Skeletal muscle tissue (tissue), 3 donors: ENCODE measurements at regions not wholly inside any gene's neighbourhood (a gene's known extent, or its start where the extent isn't known, plus 50 kb on each side); places are given as distances from the start of the nearest gene placed in this dataset.
A peak's percentile ranks its signal among the peaks of the same experiment; 100 is the strongest.

Source experiments
- H3K27ac ChIP-seq: one replicate; pipeline ENCODE4 v1.7.0; 2013; ENCODE audit warnings: mild to moderate bottlenecking, low read depth, low read length, inconsistent platforms
- H3K27me3 ChIP-seq, 3 donors: one replicate each; pipeline ENCODE4 v1.7.0; 2013; ENCODE audit warnings: low read length in 3 of 3; ENCODE audit not compliant: control insufficient read depth in 3 of 3, insufficient read depth in 3 of 3
- H3K36me3 ChIP-seq, 3 donors: one replicate each; pipeline ENCODE4 v1.7.0; 2013; ENCODE audit warnings: low read length in 3 of 3; ENCODE audit not compliant: control insufficient read depth in 3 of 3, insufficient read depth in 3 of 3
- H3K4me1 ChIP-seq, 3 donors: one replicate each; pipeline ENCODE4 v1.7.0; 2013; ENCODE audit warnings: low read length in 3 of 3, mild to moderate bottlenecking in 3 of 3; ENCODE audit not compliant: control insufficient read depth in 3 of 3, insufficient read depth in 3 of 3
- H3K4me3 ChIP-seq, 3 donors: one replicate each; pipeline ENCODE4 v1.7.0; 2013; ENCODE audit warnings: low read length in 3 of 3
- H3K9ac ChIP-seq, 3 donors: one replicate each; pipeline ENCODE4 v1.7.0; 2013; ENCODE audit warnings: low read length in 3 of 3, mild to moderate bottlenecking in 3 of 3, moderate library complexity in 2 of 3, low read depth in 1 of 3
- H3K9me3 ChIP-seq, 3 donors: one replicate each; pipeline ENCODE4 v1.7.0; 2013; ENCODE audit warnings: low read length in 3 of 3; ENCODE audit not compliant: control insufficient read depth in 3 of 3
- donor health status: Osteomylitis.

DNA sequence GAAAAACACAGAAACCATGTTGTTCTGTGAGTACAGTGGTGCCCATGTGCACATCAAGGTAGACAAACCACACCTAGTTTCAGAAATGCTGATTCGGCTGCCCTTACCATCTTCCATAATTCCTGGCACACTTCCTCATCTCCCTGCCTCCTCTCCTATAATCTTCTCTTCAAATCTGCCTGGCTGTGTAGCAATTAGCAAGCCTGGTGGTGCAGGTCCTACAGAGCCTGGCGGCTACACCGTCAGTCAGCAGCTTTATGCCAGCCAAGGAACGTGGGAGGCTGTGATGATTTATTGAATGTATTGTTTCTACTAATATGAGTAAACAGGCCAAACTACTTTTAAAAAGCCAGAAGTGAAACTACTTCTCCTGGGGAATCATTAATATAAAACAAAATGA is 106.8 kb downstream of the SEMA6D start:
- H3K4me1 ChIP-seq = no peaks in the 10 kb centered on the region
- no peaks in the 10 kb centered on the region for H3K36me3 ChIP-seq
- H3K27ac ChIP-seq = no peak overlapping the region
- no peaks in the 10 kb centered on the region for H3K27me3 ChIP-seq
- H3K9me3 ChIP-seq = no peaks in the 10 kb centered on the region
- no peak overlapping the region for H3K9ac ChIP-seq
- no peak overlapping the region for H3K4me3 ChIP-seq

DNA sequence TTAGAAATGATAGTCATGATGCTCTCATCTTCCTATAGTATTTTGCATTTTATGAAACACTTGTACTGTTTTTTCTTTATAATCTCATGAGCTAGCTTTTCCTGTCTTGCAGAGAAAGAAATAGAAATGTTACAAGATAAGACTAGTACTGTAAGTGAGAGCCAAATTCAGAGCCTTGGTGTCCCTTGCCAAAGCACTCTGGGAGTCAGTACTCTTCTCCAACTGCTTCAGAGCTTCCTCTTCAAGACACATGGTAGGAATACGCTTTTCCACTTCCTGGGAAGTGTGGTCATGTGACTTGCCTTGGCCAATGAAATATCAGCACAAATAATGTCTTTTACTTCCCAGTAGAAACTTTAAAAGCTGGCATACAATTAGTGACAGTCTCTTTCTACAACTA is 112.4 kb downstream of the SEMA6D start:
- Histone ChIP-seq H3K9ac (no peak overlapping the region), H3K36me3 (no peaks in the 10 kb centered on the region), H3K4me1 (no peaks in the 10 kb centered on the region), H3K4me3 (no peak overlapping the region), H3K27me3 (no peaks in the 10 kb centered on the region), H3K27ac (no peak overlapping the region), H3K9me3 (peaks cover 0 to 4% (median 2%) of the 10 kb centered on the region in 3 donors)

GRCh38 chr15:47834093-47834492 is 116.8 kb downstream of the SEMA6D start:
- Histone ChIP-seq H3K9me3 (peaks cover 0 to 4% (median 2%) of the 10 kb centered on the region in 3 donors), H3K9ac (no peak overlapping the region), H3K4me3 (no peak overlapping the region), H3K27me3 (no peaks in the 10 kb centered on the region), H3K27ac (no peak overlapping the region), H3K36me3 (no peaks in the 10 kb centered on the region), H3K4me1 (no peaks in the 10 kb centered on the region)

DNA sequence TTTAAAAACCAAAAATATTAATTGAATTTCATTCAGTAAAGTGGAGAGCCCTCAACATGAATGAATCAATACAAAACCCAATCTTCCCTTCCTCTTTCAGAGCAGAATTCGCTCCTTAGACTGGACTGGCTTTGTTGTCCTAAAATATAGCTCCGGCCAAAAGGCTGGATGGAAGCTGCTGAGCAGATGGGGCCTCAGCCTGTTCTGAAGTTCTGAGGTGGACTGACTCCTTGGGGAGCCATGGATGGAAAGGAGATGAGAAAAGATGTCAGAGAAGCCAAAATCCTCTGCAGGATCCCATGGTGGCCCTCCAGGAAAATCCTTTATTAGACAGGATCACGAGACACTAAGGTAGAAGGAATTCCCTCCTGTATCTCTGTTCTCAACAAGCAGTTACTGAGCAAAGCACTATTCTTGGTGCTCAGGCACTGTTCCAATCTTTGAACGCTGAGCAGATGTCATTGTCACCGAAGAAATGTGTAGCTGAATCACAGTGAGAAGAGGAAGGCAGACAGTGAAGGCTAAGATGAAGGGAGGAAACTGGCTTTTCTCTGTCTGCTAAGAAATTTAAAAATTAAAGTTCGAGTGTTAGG is 122.0 kb downstream of the SEMA6D start:
- no peaks in the 10 kb centered on the region for H3K27me3 ChIP-seq
- no peaks in the 10 kb centered on the region for H3K36me3 ChIP-seq
- no peak overlapping the region for H3K4me3 ChIP-seq
- H3K4me1 ChIP-seq = peaks cover 0 to 6% (median 0%) of the 10 kb centered on the region in 3 donors
- no peak overlapping the region for H3K27ac ChIP-seq
- no peaks in the 10 kb centered on the region for H3K9me3 ChIP-seq
- H3K9ac ChIP-seq = no peak overlapping the region

DNA sequence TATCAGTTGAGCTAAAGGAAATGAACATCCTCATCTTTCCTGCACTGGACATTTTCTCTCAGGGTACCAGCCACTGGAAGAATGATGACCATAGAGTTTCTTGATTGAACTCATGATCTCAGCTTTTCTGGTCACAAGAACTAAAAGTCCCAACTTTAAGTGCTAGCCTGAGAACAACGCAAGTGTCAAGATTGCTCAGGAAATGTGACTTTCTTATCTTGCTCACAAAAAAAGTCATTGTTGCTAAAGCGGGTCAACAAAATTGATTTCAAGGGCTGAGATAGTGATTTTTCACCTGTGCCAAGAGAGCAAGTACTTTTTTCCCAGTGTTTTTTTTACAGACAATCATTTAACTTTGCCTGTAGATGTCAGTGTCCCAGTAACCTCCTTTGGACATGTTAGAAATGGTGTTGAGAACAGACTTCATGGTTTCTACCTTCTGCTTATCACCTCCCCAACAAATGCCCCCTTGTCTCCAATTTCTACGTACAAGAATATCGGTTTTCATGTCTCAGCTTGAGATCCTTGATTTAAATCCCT is 125.9 kb downstream of the SEMA6D start:
- Histone ChIP-seq H3K9ac (no peak overlapping the region), H3K36me3 (no peaks in the 10 kb centered on the region), H3K9me3 (no peaks in the 10 kb centered on the region), H3K27me3 (no peaks in the 10 kb centered on the region), H3K4me1 (peaks cover 0 to 11% (median 7%) of the 10 kb centered on the region in 3 donors), H3K27ac (no peak overlapping the region), H3K4me3 (no peak overlapping the region)

GRCh38 chr15:47844437-47844836 is 127.1 kb downstream of the SEMA6D start:
- Histone ChIP-seq H3K27me3 (no peaks in the 10 kb centered on the region), H3K36me3 (no peaks in the 10 kb centered on the region), H3K9me3 (no peaks in the 10 kb centered on the region), H3K27ac (no peak overlapping the region), H3K9ac (no peak overlapping the region), H3K4me3 (no peak overlapping the region), H3K4me1 (peaks cover 0 to 11% (median 7%) of the 10 kb centered on the region in 3 donors)

DNA sequence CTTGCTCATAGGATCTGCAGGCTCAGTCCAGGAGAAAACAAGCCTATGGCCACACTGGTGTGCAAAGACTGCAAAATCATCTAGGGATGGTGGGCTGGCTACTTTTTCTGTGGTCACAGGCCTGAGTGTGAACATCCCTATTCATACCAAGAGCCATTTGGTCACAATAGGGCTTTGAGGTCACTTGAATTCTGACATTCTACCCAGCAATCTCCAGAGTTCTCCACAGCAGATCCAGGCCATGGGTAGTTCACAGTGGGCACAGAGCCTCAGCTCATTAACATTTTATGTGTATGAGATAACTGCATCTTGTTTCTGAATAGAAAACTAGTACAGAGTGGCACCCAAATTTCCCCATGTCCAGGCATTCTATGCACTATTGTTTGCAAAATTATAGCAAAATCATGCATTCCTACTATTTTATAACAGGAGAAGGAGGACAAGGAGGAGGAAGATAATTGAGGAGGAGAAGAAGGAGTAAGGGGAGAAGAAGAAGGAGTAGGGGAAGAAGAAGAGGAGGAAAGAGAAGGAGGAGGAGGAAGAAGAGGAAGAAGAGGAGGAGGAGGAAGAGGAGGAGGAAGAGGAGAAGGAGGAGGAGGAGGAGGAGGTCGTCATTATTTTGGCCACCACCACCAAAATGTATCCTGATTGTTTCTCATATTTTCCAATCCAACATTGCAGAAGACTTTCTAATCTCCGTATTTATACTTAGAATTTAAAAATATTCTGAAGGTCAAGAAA is 129.0 kb downstream of the SEMA6D start:
- H3K9me3 ChIP-seq = no peaks in the 10 kb centered on the region
- no peak overlapping the region for H3K4me3 ChIP-seq
- no peak overlapping the region for H3K27ac ChIP-seq
- H3K36me3 ChIP-seq = no peaks in the 10 kb centered on the region
- no peaks in the 10 kb centered on the region for H3K27me3 ChIP-seq
- peaks cover 0 to 11% (median 7%) of the 10 kb centered on the region in 3 donors for H3K4me1 ChIP-seq
- H3K9ac ChIP-seq = no peak overlapping the region

DNA sequence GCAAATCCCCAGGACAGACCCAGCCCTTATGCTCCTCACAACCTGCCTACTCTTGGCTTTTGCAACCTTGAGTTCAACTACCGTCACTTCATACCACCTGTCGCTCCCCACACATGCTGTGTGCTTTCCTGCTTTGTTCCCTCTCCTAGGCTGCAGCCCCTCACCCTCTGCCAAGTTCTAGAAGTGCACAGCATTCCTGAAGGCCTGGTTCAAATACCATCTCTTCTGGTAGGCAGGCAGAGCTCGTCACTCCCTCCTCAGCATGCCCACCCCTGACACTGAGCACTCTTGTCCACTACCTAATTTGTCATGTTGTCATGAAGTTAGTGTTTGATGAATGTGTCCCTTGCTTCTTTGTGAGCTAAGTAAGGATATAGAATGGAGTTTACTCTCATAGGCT is 129.6 kb downstream of the SEMA6D start:
- Histone ChIP-seq H3K9ac (peak overlapping the region in 1 of 3 donors; percentile 9), H3K27ac (no peak overlapping the region), H3K4me1 (peaks cover 0 to 11% (median 7%) of the 10 kb centered on the region in 3 donors), H3K9me3 (no peaks in the 10 kb centered on the region), H3K4me3 (no peak overlapping the region), H3K36me3 (no peaks in the 10 kb centered on the region), H3K27me3 (no peaks in the 10 kb centered on the region)

- no peaks in the 10 kb centered on the region for H3K9me3 ChIP-seq
- H3K27me3 ChIP-seq = no peaks in the 10 kb centered on the region
- no peak overlapping the region for H3K4me3 ChIP-seq
- H3K36me3 ChIP-seq = no peaks in the 10 kb centered on the region
- no peaks in the 10 kb centered on the region for H3K4me1 ChIP-seq
- no peak overlapping the region for H3K9ac ChIP-seq
- no peak overlapping the region for H3K27ac ChIP-seq
These were observed 138.8 kb downstream of the SEMA6D start for GRCh38 chr15:47856071-47856470.

DNA sequence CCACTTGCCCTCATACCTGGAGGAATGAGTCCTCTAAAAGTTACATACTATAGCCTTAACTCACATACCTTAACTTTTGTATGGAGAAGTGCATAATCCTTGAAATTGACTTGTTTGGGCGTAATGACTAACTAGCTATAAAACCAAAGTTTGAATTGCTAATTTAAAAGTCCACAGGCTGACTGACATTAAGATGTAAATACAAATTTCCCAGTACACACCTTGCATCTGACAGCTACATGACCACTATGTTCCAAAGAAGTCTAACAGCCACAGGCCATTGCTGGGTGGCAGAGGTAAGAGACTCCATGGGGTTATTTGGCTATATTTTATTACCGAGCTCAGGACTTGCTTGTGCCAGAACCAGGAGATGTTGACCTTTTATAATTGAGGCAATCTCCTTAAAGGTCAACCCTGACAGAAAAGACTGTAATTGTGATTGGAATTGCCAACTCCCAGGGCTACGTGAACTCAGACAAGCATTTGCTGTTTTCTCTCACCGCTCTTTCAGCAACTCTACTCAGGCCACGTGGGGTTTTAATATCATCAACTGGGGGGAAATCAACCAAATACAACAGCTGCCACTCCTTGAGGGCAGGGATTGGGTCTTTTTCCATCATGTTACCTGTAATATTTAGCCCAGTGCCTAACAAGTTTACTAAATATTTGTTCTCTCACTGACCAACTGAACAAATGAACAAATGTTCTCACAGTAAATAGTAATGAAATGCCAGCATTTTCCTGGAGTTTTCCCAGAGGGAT is 139.9 kb downstream of the SEMA6D start:
- H3K9me3 ChIP-seq = no peaks in the 10 kb centered on the region

More for the DNA sequence above, 139.9 kb downstream of the SEMA6D start:
- no peak overlapping the region for H3K27ac ChIP-seq
- H3K4me3 ChIP-seq = no peak overlapping the region
- H3K4me1 ChIP-seq = no peaks in the 10 kb centered on the region
- H3K27me3 ChIP-seq = no peaks in the 10 kb centered on the region
- H3K36me3 ChIP-seq = no peaks in the 10 kb centered on the region
- H3K9ac ChIP-seq = no peak overlapping the region
